ENCODE measurements at regions not wholly inside any gene's neighbourhood (a gene's known extent, or its start where the extent isn't known, plus 50 kb on each side); places are given as distances from the start of the nearest gene placed in this dataset.

DNA sequence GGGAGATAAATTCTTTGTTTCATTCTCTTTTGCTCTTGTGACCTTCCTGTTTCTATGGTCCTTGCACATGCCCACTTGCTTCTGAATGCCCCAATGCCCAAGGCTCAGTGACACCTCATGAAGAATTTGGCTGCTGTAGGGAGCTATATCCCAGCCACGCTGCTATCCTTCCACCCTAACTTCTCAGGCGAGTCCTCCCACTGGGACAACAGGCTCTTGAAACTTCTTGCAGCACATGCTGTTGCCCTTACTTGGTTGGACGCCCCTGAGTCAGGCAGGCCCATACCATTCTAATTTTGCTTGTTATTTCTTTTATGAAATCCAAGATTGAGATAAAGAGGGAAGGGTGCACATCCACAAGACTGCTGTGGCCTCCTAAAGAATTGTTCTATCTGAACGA lies 57.6 kb upstream of the BLID start:
- no peaks in the 10 kb centered on the region for H3K36me3 ChIP-seq
- no peak overlapping the region for H3K4me3 ChIP-seq (ENCODE audit: low read depth, low read length)
- no peaks in the 10 kb centered on the region for H3K4me1 ChIP-seq
- no peaks in the 10 kb centered on the region for H3K27me3 ChIP-seq
- TF ChIP-seq, protein P1, sequence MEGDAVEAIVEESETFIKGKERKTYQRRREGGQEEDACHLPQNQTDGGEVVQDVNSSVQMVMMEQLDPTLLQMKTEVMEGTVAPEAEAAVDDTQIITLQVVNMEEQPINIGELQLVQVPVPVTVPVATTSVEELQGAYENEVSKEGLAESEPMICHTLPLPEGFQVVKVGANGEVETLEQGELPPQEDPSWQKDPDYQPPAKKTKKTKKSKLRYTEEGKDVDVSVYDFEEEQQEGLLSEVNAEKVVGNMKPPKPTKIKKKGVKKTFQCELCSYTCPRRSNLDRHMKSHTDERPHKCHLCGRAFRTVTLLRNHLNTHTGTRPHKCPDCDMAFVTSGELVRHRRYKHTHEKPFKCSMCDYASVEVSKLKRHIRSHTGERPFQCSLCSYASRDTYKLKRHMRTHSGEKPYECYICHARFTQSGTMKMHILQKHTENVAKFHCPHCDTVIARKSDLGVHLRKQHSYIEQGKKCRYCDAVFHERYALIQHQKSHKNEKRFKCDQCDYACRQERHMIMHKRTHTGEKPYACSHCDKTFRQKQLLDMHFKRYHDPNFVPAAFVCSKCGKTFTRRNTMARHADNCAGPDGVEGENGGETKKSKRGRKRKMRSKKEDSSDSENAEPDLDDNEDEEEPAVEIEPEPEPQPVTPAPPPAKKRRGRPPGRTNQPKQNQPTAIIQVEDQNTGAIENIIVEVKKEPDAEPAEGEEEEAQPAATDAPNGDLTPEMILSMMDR (IDR thresholded peaks at IDR 0.05; ENCODE audit: low read depth, low read length) = no peak
- H3K9me3 ChIP-seq = no peaks in the 10 kb centered on the region
- no peak for DNase-seq

DNA sequence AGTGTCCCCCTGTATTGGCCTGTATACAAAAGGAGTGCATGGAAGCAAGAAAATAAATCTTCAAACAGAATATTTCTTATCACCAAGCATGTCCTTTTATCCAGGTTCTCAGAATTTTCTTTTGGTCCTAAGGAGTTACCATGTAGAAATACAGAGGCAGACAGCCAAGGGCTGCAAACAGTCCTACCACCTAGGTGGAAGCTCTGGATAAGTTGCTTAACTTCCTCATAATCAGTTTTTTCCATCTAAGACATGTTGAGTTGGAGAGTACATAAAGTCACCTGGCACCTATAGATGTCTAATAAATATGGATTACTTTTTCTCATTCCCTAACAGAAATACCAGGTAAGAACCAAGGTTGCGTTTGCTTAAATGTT lies 57.0 kb upstream of the BLID start:
- Histone ChIP-seq H3K9me3 (no peaks in the 10 kb centered on the region), H3K4me3 (ENCODE audit: low read depth, low read length) (no peak overlapping the region), H3K36me3 (no peaks in the 10 kb centered on the region), H3K4me1 (no peaks in the 10 kb centered on the region), H3K27me3 (no peaks in the 10 kb centered on the region)
- TF ChIP-seq, protein P1 (IDR thresholded peaks at IDR 0.05; ENCODE audit: low read depth, low read length) = no peak
- DNase-seq = no peak

DNA sequence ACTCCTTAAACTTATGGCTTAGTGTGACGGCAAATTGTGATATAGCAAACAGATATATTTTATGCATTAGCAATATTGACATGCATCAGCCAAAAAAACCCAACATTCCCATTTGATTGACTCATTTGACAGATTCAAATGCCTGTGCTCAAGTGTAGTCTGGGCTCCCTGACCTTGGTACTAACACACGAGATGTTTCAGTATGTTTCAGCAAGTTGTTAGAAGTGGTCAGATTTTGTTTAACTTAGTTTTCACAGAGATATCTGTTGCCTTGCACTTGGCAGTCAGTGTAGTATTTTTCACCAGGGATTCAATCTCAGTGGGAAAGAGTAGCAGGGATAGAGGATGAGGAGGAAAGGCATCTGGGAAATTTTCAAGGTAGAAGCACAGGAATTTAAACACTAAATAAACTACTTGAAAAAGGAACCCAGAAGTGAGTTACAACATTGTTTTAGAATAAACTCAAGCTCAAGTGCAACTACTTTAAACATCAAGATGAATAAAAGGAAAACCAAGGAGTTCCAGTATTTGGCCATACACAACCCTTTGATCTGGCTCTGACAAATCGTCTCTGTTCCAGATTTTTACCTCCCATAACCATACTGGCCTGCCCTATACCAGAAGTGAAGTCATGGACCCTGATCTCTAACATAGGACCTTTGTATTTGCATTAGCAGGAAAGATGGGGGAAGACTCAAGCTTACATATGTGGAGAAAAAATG lies 56.5 kb upstream of the BLID start:
- H3K9me3 ChIP-seq = no peaks in the 10 kb centered on the region
- H3K27me3 ChIP-seq = no peaks in the 10 kb centered on the region
- DNase-seq = no peak
- no peaks in the 10 kb centered on the region for H3K4me1 ChIP-seq
- no peak overlapping the region for H3K4me3 ChIP-seq (ENCODE audit: low read depth, low read length)
- TF ChIP-seq, protein P1 (IDR thresholded peaks at IDR 0.05; ENCODE audit: low read depth, low read length) = no peak
- H3K36me3 ChIP-seq = no peaks in the 10 kb centered on the region

DNA sequence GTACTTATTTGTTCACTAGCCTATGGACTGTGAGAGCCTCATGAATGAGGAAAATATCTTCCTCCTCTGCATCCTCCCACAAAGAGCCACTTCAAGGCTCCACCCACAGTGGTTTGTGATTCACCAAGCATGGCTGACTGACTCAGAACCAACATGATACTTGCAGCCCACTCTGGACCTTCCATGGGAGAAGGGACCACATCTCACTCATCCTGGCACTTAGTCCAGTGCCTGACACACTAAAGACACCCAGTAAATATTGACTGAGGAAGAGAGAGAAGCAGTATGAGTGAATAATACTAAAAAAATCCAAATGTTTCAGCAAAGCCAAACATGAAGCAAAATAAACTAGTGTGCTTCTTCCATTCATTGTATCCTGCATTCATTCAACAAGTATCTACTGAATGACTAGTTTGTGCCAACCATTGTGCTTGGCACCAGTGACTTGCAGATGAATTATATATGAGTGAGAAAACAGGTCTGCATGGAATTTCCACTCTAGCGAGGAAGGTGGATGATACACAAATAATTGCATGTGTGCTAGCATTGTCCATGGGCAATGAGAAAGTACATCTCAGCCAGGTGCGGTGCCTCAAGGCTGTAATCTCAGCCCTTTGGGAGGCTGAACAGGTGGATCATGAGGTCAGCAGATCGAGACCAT lies 54.9 kb upstream of the BLID start:
- no peaks in the 10 kb centered on the region for H3K27me3 ChIP-seq
- H3K9me3 ChIP-seq = no peaks in the 10 kb centered on the region
- no peak overlapping the region for H3K4me3 ChIP-seq (ENCODE audit: low read depth, low read length)
- TF ChIP-seq, protein P1 (IDR thresholded peaks at IDR 0.05; ENCODE audit: low read depth, low read length) = no peak
- H3K36me3 ChIP-seq = no peaks in the 10 kb centered on the region
- DNase-seq = no peak
- no peaks in the 10 kb centered on the region for H3K4me1 ChIP-seq

DNA sequence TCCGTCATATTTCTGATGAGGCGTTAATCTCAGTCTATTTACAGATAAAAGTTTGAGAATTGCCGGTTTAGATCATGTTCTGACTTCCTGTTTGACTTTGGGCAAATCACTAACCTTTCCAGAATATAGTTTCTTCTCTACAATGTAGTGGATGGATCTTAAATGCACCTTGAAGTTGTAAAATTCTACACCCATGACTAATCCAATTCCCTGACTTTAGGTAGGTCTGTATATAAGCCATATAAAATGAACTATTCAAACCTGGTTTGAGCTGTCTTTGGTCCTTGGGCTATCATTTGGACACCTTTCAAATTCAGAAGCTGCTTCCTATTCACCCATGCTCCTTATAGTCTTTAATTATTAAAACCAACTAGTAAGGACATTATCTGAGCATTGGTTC lies 52.2 kb upstream of the BLID start:
- Histone ChIP-seq H3K4me3 (ENCODE audit: low read depth, low read length) (no peak overlapping the region), H3K36me3 (no peaks in the 10 kb centered on the region), H3K4me1 (no peaks in the 10 kb centered on the region), H3K27me3 (no peaks in the 10 kb centered on the region), H3K9me3 (no peaks in the 10 kb centered on the region)
- no peak for DNase-seq
- TF ChIP-seq, protein P1 (IDR thresholded peaks at IDR 0.05; ENCODE audit: low read depth, low read length) = no peak

DNA sequence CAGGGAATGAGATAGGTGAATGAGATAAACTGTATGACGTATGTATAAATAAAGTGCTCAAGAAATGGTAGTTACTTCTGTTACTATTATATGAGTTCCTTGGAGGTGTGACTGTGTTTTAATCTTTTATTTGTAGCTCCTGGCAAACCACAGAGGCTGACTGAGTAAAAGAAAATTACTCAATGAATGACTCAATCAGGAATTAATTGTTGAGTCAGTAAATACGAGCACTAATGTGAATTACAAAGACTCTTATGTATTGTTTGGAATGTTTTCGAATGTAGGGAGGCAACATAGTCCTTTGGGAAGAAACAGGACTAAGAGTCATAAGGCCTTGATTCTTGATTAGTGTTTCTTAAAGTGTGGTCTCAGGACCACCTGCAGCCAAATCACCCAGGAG lies 51.1 kb upstream of the BLID start:
- no peaks in the 10 kb centered on the region for H3K27me3 ChIP-seq
- H3K4me3 ChIP-seq (ENCODE audit: low read depth, low read length) = no peak overlapping the region
- no peaks in the 10 kb centered on the region for H3K4me1 ChIP-seq
- DNase-seq = no peak
- no peaks in the 10 kb centered on the region for H3K36me3 ChIP-seq
- TF ChIP-seq, protein P1 (IDR thresholded peaks at IDR 0.05; ENCODE audit: low read depth, low read length) = no peak
- no peaks in the 10 kb centered on the region for H3K9me3 ChIP-seq
